ENCODE measurements at regions not wholly inside any gene's neighbourhood (a gene's known extent, or its start where the extent isn't known, plus 50 kb on each side); places are given as distances from the start of the nearest gene placed in this dataset.

DNA sequence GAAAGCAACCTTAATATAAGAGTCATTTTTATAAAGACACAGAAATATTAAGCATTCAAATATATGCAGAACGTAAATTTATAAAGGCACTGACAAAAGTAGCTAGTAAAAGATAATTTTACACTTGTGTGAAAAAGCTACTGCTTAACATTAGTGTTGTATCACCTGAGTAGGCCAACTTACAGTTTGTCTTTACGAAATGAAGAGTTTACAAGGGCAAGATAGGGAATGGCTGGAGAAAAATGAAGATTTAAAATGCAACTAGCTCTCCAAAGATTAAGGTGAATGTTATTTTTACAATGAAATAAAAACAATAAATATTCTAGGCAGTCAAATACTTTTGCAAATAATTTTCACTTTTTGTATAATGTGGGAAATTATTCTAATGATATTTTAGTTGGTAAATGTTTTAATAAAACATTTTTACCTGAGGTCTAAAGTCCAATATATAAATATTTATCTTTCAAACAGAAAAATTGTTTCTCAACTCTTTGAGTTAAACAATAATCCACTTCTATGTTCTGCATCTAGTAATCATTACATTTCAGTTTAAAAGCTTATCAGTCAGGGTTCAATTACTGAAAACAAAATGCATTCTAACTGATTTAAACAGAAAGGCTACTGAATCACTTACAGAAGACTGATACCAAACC, 382.6 kb downstream of the IPMK start:
- peaks cover 0 to 7% of the 10 kb centered on the region in 2 donors for H3K9me3 Mint-ChIP-seq
- no peak overlapping the region for H3K27ac Mint-ChIP-seq
- ATAC-seq: no peak
- DNase-seq (ENCODE audit: low spot score in 2 of 2): no peak
- no peaks in the 10 kb centered on the region for H3K36me3 Mint-ChIP-seq

DNA sequence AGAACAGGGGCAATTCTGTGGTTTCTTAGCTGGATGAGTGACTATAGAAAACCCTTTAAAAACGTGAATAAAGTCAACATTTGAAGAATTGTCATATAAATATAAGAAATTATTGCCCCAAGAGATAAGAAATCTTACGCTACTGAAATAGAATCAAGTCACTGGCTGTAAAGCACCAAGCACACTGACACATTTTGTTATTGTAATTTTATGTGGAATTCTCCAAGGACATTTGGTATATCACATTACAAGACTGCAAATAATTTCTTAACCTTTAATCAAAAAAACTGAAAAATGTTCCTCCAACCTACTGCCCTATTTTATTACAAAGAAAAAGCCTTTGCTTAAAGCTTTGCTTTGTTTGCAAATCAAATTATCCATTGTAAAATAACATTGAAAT, 383.3 kb downstream of the IPMK start:
- DNase-seq (ENCODE audit: low spot score in 2 of 2) (no peak), ATAC-seq (no peak)
- no peaks in the 10 kb centered on the region for H3K36me3 Mint-ChIP-seq
- no peak overlapping the region for H3K27ac Mint-ChIP-seq
- peaks cover 0 to 7% of the 10 kb centered on the region in 2 donors for H3K9me3 Mint-ChIP-seq

DNA sequence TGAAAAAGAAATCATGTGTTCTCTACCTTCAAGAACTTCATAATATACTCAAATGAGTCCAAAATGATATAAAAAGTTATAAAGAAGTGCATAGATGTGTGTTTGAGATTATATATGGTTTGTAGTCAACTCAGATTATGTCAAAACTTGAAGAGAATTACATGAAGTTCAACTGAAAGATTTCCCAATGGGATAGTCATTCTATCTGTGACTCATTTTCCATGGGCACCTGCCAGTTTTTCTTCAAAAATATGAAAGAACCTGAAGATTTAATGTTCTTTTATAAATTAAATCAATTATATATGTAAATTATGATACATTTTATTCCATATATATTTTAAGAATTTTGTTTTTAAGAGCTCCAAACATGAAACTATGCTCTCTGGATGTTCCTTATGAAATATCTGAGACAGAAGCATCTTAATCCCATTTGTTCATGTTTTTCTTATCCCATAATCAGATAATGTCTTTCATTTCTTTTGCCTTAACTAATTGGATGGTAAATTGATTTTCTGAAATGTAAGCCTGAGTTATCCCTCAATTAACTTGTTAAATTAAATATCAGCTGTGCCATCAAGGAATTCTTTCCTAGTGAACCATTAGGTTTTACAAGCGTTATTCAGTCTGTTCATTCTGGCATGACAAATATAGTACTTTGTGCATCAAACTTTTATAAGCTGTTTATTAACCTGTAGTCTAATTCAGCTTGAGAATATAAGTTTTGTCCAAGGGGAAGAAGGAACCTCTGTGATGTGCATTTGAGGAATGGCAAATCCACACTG, 387.1 kb downstream of the IPMK start:
- no peaks in the 10 kb centered on the region for H3K36me3 Mint-ChIP-seq
- no peak for DNase-seq (ENCODE audit: low spot score in 2 of 2)
- H3K9me3 Mint-ChIP-seq: no peaks in the 10 kb centered on the region
- H3K27ac Mint-ChIP-seq: no peak overlapping the region
- ATAC-seq: no peak

DNA sequence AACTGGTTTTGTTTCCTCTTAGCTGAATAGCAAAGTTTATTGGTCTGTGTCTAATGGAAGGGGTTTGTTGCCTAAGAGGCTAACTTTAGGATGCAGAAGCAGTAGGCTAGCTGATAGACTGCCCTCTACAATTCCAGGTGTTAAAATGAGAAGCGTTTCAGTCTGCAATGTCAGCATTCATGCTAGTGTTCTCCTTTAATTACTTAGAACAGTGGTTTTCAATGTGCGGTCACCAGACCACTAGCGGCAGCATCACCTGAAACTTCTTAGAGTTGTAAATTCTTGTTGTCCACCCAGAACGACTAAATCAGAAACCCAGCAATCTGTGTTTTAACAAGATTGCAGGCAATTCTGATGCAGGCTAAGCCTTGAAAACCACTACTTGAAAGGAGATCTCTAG, 392.9 kb downstream of the IPMK start:
- Mint-ChIP-seq H3K27ac (no peak overlapping the region), H3K9me3 (no peaks in the 10 kb centered on the region), H3K36me3 (no peaks in the 10 kb centered on the region)
- no peak for ATAC-seq
- DNase-seq (ENCODE audit: low spot score in 2 of 2): no peak

DNA sequence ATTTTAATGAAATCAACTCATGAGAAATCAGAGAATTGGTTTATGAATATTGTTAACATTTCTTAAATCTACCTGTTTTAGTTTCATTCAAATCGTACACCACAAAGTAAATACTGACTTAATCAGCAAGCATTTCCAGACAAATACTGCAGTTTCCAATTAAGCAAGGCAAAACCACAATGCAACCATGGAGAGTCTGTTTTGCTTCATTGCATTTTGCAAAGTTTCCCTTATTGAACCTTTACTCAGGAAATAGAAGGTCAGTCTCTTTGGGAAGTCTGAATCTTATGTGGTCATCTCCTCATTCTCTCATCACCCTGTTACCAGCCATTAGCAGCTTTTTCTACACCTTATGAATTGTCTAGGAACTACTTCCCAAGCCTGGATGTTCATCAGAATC, 400.5 kb downstream of the IPMK start:
- H3K36me3 Mint-ChIP-seq: no peaks in the 10 kb centered on the region
- no peak overlapping the region for H3K27ac Mint-ChIP-seq
- DNase-seq (ENCODE audit: low spot score in 2 of 2): no peak
- peaks cover 0 to 3% of the 10 kb centered on the region in 2 donors for H3K9me3 Mint-ChIP-seq
- no peak for ATAC-seq

DNA sequence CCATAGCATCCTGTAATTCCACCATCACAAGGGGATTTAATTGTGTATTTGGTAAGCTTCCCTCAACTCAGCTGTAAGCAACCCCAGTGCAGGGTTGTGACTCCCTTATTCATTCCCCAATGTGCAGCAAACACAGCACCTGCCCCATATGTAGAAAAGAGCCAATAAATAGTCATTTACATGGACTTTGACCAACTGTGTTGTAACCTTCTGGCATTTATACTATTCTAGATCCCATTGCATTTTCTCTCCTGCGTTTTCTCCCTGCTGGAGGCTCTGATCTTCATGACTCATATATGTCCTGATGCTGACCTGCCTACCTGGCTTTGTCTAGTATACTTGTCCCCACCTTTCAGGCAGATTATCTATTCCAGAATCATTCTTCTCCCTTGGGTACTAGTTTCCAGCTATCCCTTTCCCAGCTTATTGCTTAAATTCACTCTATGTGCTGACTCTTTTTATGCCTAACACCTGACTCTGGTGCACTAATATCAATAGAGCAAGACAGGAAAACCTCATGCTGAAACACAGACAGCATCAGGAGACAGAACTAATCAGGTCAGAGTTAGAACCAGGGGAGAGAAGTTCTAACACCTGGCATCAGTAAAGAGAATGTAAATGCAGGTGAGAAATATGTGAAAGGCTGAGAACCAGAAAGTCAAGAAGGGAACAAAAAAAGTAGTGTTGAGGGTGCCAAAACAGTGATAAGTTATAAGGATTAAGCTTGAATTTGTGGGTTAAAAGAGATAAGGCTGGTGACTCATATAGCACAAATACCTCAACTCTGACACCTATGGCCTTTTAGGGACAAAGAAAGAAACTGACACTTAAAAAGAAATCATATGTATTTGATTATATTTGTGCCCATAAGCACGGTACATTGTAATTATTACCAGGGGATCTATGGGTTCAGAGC, 402.7 kb downstream of the IPMK start:
- no peak for ATAC-seq
- Mint-ChIP-seq H3K9me3 (peaks cover 0 to 3% of the 10 kb centered on the region in 2 donors), H3K36me3 (no peaks in the 10 kb centered on the region), H3K27ac (no peak overlapping the region)
- DNase-seq (ENCODE audit: low spot score in 2 of 2): no peak

DNA sequence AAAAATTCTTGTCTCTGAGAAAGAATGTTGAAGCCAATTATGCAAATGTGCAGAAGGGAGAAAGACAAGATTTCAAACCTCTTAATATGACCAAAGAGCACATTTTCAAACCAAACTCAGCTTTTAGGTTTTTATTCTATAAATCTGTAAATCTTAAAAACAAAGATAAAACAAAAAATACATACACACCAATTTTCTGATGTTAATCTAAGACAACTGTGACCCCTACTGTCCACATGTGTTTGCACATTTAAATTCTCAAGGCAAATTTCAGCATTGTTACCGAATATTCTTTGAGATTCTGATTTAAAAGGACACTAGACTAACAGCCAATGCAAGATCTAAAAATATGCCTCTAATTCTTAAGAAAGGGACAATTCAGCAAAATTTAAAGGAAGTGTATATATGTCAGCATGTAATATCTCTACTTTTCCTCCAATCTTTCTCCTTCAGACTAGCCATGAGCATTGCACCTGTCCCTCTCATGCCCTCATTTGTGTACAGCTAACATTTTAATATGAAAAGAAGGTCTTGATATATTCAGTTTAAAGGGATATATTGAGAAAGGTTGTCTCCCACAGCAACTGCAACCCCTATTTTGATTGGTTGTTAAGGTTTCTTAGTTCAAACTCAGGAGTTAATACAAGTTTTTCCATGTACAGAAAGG, 417.9 kb downstream of the IPMK start:
- ATAC-seq: no peak
- DNase-seq (ENCODE audit: low spot score in 2 of 2): no peak
- no peak overlapping the region for H3K27ac Mint-ChIP-seq
- no peaks in the 10 kb centered on the region for H3K36me3 Mint-ChIP-seq
- H3K9me3 Mint-ChIP-seq: no peaks in the 10 kb centered on the region

DNA sequence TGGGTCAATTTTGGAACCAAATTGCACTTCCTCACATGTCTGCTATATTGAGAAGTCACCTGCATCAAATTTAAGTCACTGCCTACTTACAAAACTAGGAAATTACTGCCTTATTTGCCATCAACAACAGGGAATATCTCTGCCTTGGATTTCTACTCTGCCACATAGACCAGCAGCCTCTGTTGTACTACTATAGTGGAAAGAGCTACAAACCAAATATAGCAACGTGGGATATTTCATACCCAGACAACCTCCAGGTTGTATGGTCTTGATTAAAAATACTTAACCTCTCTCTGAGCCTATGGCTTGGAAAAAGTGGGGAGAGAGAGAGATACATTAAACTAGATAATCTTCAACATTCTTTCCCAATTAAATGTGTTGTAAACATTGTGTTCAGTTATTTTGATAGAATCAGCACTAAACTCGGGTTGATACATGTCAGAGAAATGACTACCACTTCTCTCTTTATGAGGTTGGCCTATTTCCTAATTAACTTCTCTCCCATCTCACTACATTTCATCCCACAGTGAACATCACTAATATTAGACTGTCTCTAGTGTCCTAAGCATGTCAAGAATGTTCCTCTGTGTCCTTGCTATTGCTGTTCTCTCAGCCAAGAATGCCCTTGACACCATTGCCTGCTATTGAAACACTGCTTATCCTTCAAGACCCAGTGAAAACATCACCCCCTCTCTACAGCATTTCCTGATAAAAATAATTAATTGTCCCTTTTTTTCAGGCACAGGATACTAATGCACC, 421.2 kb downstream of the IPMK start:
- no peaks in the 10 kb centered on the region for H3K36me3 Mint-ChIP-seq
- no peak for ATAC-seq
- no peak for DNase-seq (ENCODE audit: low spot score in 2 of 2)
- no peaks in the 10 kb centered on the region for H3K9me3 Mint-ChIP-seq
- H3K27ac Mint-ChIP-seq: no peak overlapping the region

DNA sequence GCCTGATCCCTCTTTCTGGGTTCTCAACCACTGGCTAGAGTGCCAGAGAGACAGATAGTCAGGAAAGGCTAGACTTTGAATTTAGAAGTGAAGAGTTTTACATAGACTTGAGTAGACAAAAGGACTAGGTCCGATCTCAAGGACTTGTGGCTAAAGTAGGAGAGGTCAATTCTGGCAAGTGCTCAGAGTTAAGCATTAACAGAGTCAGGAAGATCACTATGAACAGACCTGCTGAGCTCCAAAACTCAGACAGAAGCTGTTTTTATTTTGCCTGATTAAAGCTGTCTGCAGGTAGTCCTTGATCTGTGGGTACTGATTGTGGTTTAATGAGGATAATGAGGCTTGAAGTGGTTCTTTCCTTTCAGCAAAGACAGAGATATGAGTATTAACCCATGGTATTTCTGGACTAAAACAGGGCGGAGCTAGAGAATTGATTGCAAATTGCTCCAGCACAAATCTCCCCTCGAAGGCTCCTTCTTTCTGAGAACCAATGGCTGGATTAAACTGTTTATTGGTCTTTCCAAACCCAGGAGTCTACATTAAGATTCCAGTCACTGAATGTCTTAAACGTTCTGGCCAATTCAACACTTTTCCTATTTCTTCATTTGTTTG, 423.2 kb downstream of the IPMK start:
- DNase-seq (ENCODE audit: low spot score in 2 of 2) (no peak), ATAC-seq (no peak)
- no peaks in the 10 kb centered on the region for H3K36me3 Mint-ChIP-seq
- H3K9me3 Mint-ChIP-seq: peaks cover 11 to 17% of the 10 kb centered on the region in 2 donors
- no peak overlapping the region for H3K27ac Mint-ChIP-seq

DNA sequence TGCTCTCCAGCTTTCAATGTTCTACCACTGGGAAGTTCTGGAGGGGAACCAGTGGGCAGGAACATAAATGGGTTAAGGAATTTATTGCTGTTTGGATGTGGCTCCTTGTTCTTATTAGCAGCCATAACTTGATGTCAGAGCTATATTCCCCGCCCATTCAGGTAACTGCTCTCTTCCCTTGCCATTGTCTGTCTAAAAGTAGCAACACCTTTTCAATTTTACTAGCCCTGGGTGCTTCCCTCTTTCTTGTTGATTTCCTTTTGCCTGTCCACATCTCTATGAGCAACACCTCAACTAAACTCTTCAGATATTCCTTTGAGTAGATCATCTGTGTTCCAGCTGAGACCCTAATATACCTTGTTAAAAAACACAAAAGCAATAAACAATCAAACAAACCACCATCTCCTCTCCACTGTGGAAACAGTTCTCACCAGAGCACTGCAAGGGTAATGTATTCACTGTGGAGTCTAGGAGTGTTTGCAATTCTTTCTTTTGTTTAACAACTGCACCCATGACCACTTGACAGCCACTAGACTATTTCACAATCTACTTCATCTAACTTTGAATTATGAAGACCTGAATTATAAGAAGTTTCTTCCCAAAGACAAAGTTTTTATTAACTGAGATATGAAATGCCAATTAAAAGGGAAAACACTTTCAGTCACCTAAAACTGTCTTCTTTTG, 436.7 kb downstream of the IPMK start:
- Mint-ChIP-seq H3K9me3 (peaks cover 0 to 5% of the 10 kb centered on the region in 2 donors), H3K27ac (no peak overlapping the region), H3K36me3 (no peaks in the 10 kb centered on the region)
- ATAC-seq (no peak), DNase-seq (ENCODE audit: low spot score in 2 of 2) (no peak)

DNA sequence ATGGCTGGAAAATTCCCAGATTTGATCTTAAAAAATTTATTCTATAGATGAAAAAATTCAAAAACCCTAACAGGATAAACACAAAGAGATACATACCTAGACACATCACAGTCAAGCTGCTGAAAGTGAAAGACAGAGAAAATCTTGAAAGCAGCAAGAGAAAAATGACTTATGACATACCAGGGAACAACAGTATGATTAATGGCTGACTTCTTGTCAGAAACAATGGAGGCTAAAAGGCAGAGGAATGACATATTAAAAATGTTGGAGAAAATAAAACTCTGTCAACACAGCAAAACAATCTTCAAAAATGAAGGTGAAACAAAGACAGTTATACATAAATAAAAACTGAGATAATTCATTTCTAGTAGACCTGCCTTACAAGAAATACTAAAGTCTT, 442.7 kb downstream of the IPMK start:
- Mint-ChIP-seq H3K9me3 (peaks cover 3 to 10% of the 10 kb centered on the region in 2 donors), H3K27ac (no peak overlapping the region), H3K36me3 (no peaks in the 10 kb centered on the region)
- DNase-seq (ENCODE audit: low spot score in 2 of 2): no peak
- ATAC-seq: no peak

DNA sequence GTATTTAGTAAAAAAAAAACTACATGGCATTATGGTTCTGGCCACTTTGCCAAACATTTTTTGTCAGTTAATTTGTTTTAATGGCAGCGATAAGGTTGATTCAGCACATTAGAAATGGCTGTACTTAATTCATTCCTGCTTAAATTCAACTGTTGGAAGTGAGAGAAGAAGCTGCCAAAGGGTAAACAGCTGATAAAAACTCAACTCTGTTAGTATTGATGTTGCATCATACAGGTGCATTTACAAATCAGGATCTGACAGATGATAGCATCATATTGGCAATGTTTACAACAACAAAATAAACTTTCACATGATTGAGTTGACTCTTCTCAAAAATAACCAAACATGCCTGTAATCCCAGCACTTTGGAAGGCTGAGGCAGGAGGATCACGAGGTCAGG, 444.3 kb downstream of the IPMK start:
- ATAC-seq: no peak
- Mint-ChIP-seq H3K9me3 (peaks cover 3 to 10% of the 10 kb centered on the region in 2 donors), H3K27ac (no peak overlapping the region), H3K36me3 (no peaks in the 10 kb centered on the region)
- no peak for DNase-seq (ENCODE audit: low spot score in 2 of 2)

DNA sequence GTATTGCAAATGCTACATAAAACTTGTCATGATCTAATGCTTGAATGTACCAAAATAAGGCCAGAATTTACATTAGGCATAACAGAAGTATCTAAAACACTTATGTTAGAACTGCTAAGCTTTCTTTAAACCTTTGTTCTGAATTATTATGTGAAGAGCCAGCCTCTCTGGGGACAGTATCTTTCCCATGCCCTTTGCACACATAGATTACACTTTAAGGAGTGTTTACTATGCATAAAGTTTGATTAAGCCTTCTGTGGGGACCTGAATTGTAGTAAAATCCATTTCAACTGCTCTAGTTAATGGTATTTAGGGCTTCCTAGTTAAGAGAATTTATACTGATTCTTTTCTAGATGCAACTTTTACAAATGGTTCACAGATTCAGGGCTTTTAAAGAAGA, 444.7 kb downstream of the IPMK start:
- H3K9me3 Mint-ChIP-seq: peaks cover 3 to 10% of the 10 kb centered on the region in 2 donors
- ATAC-seq (no peak), DNase-seq (ENCODE audit: low spot score in 2 of 2) (no peak)
- H3K36me3 Mint-ChIP-seq: no peaks in the 10 kb centered on the region
- no peak overlapping the region for H3K27ac Mint-ChIP-seq

DNA sequence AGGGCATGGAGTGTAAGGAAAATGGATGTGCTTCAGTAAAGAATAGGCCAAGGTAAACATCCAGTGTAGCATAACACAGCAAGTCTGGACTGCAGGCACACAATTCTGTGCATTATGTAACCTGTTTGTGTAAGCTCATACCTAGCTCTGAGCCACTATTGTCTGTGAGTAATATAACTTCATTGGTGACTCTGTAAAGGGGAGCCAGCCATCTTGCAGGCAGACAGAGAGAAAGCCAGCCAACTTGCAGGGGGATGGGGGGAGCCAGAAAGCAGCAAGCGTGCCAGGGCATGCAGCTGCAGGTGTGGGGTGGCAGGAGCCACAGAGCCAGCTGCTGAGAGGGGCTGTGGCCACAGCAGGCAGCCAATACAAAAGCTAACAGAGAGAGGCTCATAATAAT, 449.2 kb downstream of the IPMK start:
- ATAC-seq: no peak
- no peak for DNase-seq (ENCODE audit: low spot score in 2 of 2)
- Mint-ChIP-seq H3K27ac (no peak overlapping the region), H3K36me3 (peaks cover 0 to 5% of the 10 kb centered on the region in 2 donors), H3K9me3 (peaks cover 8 to 11% of the 10 kb centered on the region in 2 donors)

DNA sequence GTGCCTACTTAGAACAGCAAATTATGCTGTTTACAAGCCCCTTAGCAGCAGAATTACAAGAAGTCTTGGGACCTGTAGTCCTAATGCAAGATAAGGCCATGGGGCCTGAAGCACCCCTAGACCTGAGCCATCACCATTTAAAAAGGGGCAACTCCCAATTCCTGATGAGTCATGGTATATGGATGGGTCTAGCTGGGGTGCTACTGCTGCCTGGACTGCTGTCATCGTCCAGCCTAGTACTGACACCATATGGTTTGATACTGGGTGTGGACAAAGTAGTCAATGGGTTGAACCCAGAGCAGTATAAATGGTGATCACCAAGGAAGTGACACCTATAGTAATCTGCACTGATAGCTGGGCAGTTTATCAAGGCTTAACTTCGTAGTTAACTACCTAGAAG, 450.0 kb downstream of the IPMK start:
- no peak for ATAC-seq

More for the DNA sequence above, 450.0 kb downstream of the IPMK start:
- Mint-ChIP-seq H3K9me3 (peaks cover 8 to 11% of the 10 kb centered on the region in 2 donors), H3K27ac (no peak overlapping the region), H3K36me3 (peaks cover 0 to 5% of the 10 kb centered on the region in 2 donors)
- no peak for DNase-seq (ENCODE audit: low spot score in 2 of 2)
